HG03558 (cell line): ENCODE measurements at regions not wholly inside any gene's neighbourhood (a gene's known extent, or its start where the extent isn't known, plus 50 kb on each side); places are given as distances from the start of the nearest gene placed in this dataset.
"Not testable (repeated sequence)": the region's sequence is repeated elsewhere in the genome, so short reads cannot be mapped to it uniquely, and the experiment has no call there.

Experiments
- ATAC-seq: cut with Tn5 transposase; IDR thresholded peaks from one replicate; pipeline ENCODE4 v1.9.1; 2021; ENCODE audit warnings: moderate number of reproducible peaks; ENCODE audit not compliant: unreplicated experiment; ENCODE audit errors: extremely low read depth

DNA sequence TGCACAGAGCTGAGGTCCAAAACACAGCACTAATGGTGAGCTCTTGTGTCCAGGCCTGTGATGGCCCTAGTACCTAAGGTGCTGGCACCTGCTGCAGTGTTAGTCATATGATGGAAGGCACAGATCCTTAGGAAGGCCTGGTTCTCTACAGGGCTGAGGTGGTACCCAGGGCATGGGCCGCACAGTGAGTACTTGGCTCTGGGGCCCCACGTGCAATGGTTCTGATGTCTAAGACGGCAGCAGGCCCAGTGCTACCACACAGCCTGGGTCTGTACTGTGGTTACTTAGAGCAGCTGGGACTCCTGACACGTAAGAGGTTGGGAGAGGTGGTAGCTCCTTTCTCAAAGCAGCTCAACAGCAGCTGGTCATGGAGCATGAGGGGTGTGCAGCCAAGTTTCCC lies 70.6 kb upstream of the MAGI2 start:
- no peak for ATAC-seq

DNA sequence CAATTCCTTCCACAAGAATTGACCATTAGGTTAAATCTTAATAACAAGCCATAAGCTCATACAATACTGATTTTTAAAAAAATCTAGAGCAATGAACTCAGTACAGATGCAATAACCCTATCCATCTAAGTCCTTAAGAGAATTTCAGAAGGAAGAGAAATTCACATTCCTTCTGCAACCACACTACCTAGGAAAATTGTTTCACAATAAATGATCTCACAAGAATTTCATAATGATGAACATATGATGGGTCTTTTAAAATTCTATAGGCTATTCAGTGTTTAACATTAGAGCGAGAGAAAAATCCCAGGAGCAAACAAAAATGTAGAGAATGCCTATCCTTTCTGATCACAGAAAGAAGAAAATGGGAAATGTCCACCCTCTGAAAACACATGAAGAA lies 70.0 kb upstream of the MAGI2 start:
- no peak for ATAC-seq

GRCh38 chr7:79520543-79520942 lies 67.1 kb upstream of the MAGI2 start:
- no peak for ATAC-seq

DNA sequence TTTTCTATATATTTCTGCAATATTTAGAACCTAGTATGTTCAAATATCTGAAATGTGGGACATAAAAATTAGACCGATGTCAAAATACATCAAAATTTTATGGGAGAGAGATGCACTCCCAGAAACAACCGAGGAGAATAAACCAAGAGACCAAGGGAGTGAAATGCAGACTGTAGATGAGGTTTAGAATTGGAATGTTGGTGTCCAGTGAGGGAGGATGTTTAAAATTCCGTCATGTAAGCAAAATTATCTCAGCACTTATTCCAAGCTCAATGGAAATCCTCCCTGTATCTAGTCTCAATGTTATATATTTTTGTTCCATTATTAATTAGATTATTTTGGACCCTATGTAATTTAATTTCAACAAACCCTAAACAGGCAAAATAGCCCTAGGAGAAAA lies 61.9 kb upstream of the MAGI2 start:
- ATAC-seq, result no peak

- no peak for ATAC-seq
Observed at GRCh38 chr7:79513261-79513660, 59.8 kb upstream of the MAGI2 start.

DNA sequence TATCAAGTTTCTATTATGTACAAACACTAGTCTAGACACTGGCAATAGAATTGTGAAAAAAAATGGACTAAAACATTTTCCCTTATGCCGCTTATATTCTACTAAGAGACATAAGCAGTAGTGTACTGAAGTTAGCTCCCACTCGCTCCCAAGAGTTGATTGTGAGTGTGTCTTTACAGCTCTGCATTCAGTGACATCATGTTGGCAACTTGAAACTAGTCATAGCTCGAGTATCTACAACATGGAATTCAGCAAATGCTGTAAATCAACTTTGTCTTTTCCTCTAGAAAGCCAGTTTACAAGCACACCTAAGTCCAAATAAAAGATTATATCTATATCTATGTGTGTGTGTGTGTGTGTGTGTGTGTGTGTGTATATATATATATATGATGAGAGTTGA lies 58.8 kb upstream of the MAGI2 start:
- ATAC-seq, result no peak

DNA sequence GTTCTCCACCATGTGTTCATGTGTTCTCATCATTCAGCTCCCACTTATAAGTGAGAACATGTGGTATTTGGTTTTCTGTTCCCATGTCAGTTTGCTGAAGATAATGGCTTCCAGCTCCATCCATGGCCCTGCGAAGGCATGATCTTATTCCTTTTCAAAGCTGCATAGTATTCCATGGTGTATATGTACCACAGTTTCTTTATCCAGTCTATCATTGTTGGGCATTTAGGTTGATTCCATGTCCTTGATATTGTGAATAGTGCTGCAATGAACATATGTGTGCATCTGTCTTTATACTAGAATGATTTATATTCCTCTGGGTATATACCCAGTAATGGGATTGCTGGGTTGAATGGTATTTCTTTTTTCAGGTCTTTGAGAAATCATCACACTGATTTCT lies 57.6 kb upstream of the MAGI2 start:
- ATAC-seq, result not testable (repeated sequence)

GRCh38 chr7:79507131-79507530 lies 53.7 kb upstream of the MAGI2 start:
- ATAC-seq, result no peak

- ATAC-seq, result no peak
Observed at GRCh38 chr7:79506481-79506880, 53.0 kb upstream of the MAGI2 start.

DNA sequence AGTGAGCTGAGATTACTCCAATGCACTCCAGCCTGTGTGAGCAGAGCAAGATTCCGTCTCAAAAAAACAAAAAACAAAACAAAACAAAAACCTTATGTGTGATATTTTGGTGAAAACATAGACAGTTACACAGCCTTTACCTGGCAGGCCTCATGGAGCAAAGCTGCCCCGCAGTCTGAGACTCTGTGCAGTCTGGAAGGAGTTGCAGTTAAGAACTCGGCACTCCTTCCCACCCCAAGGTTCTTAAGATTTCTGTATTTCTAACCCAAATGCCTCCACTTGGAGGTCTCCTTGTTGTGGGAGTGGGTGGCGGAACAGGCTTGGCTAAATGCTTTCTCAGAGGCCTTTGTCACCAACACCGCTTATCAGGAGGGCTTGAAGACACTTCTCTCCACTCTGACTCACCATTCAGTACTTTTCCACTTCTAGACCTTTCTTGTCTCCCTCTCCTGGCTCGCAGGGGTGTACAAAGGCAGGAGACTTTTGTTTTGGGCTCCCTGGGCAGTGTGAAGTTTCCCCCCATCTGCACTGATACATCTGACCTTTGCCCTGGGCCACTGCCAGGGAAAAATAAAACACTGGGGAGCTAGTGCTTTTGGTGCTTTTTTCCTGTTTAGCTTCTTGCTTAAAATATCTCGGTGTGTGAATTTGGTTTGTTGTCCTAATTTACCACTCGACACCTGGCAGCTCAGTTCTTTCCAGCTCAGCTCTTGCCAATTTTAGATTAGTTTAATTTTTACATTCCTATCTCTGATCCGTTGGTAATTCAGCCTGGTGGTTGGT lies 51.3 kb upstream of the MAGI2 start:
- ATAC-seq, result no peak
